Right hindlimb (tissue), 1 donor: ENCODE measurements at regions not wholly inside any gene's neighbourhood (a gene's known extent, or its start where the extent isn't known, plus 50 kb on each side); places are given as distances from the start of the nearest gene placed in this dataset.

Experiments
- DNase-seq: peaks from one replicate; pipeline ENCODE4 v3.0.0-alpha.2; 2018

- DNase-seq: no peak
Observed at GRCh38 chr10:2128991-2129390, 391.7 kb upstream of the ADARB2 start.

- DNase-seq: no peak
Observed at GRCh38 chr10:2124135-2124534, 386.8 kb upstream of the ADARB2 start.

- DNase-seq: no peak
Observed at GRCh38 chr10:2122431-2123124, 385.3 kb upstream of the ADARB2 start.

- DNase-seq: peak; percentile 27
Observed at GRCh38 chr10:2121929-2122328, 384.6 kb upstream of the ADARB2 start.

GRCh38 chr10:2121315-2121714 is 384.0 kb upstream of the ADARB2 start:
- DNase-seq: no peak

GRCh38 chr10:2120746-2121145 is 383.4 kb upstream of the ADARB2 start:
- no peak for DNase-seq

- no peak for DNase-seq
Observed at GRCh38 chr10:2119316-2119715, 382.0 kb upstream of the ADARB2 start.

- no peak for DNase-seq
Observed at GRCh38 chr10:2118201-2118600, 380.9 kb upstream of the ADARB2 start.

- DNase-seq: no peak
Observed at GRCh38 chr10:2117641-2118040, 380.3 kb upstream of the ADARB2 start.

- DNase-seq: no peak
Observed at GRCh38 chr10:2111965-2112364, 374.6 kb upstream of the ADARB2 start.

GRCh38 chr10:2108496-2108895 is 371.2 kb upstream of the ADARB2 start:
- no peak for DNase-seq

GRCh38 chr10:2106641-2107040 is 369.3 kb upstream of the ADARB2 start:
- DNase-seq: no peak

- DNase-seq: no peak
Observed at GRCh38 chr10:2099321-2099720, 362.0 kb upstream of the ADARB2 start.

- no peak for DNase-seq
Observed at GRCh38 chr10:2097937-2098336, 360.6 kb upstream of the ADARB2 start.

- DNase-seq: no peak
Observed at GRCh38 chr10:2094171-2094570, 356.8 kb upstream of the ADARB2 start.

GRCh38 chr10:2083591-2083990 is 346.3 kb upstream of the ADARB2 start:
- DNase-seq: no peak

- DNase-seq: no peak
Observed at GRCh38 chr10:2081501-2081900, 344.2 kb upstream of the ADARB2 start.

- DNase-seq: no peak
Observed at GRCh38 chr10:2079603-2080078, 342.3 kb upstream of the ADARB2 start.

- no peak for DNase-seq
Observed at GRCh38 chr10:2077231-2077630, 339.9 kb upstream of the ADARB2 start.

- no peak for DNase-seq
Observed at GRCh38 chr10:2076528-2076927, 339.2 kb upstream of the ADARB2 start.

GRCh38 chr10:2067015-2067414 is 329.7 kb upstream of the ADARB2 start:
- no peak for DNase-seq

GRCh38 chr10:2054728-2055127 is 317.4 kb upstream of the ADARB2 start:
- no peak for DNase-seq

- no peak for DNase-seq
Observed at GRCh38 chr10:2053805-2054204, 316.5 kb upstream of the ADARB2 start.

- DNase-seq: no peak
Observed at GRCh38 chr10:2051108-2051507, 313.8 kb upstream of the ADARB2 start.

GRCh38 chr10:2049560-2049959 is 312.2 kb upstream of the ADARB2 start:
- DNase-seq: no peak
